Fibroblast of mammary gland (primary cell): ENCODE measurements at regions not wholly inside any gene's neighbourhood (a gene's known extent, or its start where the extent isn't known, plus 50 kb on each side); places are given as distances from the start of the nearest gene placed in this dataset.
"Not testable (repeated sequence)": the region's sequence is repeated elsewhere in the genome, so short reads cannot be mapped to it uniquely, and the experiment has no call there.

Experiments
- DNase-seq: peaks from one replicate; pipeline ENCODE4 v3.0.0-alpha.2; 2010; ENCODE audit warnings: low read depth
- H3K4me3 ChIP-seq: 2 replicates; pipeline ENCODE4 v1.5.1; 2011; ENCODE audit warnings: low read depth, mild to moderate bottlenecking, low read length, moderate library complexity; ENCODE audit not compliant: control insufficient read depth
- TF ChIP-seq, protein P1 (sequence below): conservative IDR thresholded peaks from 2 replicates; pipeline ENCODE4 v1.5.1; 2011; ENCODE audit warnings: low read depth, low read length, inconsistent platforms; ENCODE audit not compliant: control insufficient read depth, insufficient read depth

DNA sequence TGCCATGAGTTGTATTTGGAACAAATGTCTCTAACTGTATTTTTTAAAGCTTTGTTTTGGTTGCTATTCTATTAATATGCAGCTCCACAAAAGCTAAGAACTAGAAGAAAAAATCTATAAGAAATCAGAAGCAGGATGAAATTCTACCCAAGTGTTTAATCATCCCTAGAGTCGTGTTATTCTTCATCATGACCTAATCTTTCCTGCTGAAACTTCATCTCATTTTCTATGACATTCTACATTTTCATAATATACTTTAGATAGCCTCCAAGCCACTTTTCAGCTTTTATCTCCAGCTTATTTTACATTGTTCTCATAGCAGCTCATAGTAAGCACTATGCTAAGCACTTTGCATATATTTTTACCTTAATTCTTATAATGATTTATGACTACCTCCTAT lies 302.8 kb downstream of the FOXO1 start:
- DNase-seq: no peak
- TF ChIP-seq, protein P1, sequence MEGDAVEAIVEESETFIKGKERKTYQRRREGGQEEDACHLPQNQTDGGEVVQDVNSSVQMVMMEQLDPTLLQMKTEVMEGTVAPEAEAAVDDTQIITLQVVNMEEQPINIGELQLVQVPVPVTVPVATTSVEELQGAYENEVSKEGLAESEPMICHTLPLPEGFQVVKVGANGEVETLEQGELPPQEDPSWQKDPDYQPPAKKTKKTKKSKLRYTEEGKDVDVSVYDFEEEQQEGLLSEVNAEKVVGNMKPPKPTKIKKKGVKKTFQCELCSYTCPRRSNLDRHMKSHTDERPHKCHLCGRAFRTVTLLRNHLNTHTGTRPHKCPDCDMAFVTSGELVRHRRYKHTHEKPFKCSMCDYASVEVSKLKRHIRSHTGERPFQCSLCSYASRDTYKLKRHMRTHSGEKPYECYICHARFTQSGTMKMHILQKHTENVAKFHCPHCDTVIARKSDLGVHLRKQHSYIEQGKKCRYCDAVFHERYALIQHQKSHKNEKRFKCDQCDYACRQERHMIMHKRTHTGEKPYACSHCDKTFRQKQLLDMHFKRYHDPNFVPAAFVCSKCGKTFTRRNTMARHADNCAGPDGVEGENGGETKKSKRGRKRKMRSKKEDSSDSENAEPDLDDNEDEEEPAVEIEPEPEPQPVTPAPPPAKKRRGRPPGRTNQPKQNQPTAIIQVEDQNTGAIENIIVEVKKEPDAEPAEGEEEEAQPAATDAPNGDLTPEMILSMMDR: no peak
- H3K4me3 ChIP-seq: no peak overlapping the region

DNA sequence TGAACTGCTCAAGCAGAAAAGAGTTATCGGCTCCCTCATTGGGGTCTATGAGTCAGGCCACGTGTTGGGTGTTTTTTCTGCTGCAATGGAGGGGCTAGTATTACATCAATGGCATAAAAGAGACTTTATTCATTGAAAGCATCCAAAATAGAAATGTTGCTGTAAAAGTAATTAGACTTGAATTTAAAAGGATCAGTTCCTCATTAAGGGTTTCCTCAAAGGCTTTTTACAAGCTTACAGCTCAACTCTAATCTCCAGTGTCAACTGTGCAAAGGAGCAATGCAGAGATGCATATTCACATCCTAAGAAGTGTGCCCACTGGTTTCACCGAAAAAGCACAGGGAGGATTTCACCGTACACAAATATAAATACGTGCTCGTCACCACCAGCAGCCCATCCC lies 300.3 kb downstream of the FOXO1 start:
- H3K4me3 ChIP-seq: no peak overlapping the region
- no peak for DNase-seq
- TF ChIP-seq, protein P1: no peak

DNA sequence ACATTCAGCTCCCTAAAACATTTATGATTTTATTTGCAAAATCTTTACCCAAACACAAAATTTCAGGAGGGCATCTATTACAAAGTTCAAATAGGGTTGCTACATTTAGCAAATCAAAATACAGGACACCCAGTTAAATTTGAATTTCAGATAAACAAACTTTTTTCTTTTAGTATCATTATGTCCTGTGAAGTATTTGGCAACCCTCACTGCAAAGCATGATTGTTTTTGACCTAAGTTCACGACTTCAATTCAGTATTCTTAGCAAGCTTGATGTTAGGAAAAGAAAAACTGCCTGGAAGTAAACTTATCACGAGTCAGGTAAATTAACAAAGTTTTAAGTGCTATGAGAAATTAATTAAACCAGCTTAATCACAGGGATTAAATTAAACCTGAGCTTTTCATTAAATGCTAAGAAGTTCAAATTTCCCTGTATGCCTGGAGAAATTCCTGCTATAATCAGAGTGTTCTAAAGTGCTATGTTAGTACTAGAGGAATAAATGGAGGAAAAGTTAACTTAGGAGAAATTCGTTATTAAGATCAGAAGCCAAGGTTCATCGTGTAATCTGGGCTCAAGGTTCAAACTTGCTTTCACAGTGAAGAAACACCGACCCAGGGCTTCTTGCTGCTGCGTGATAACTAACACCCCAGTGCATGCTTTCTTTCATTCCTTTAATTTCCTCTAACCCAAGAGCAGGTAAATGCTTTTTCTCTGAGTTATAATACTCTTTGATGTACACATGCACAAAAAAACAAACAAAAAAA lies 298.1 kb downstream of the FOXO1 start:
- H3K4me3 ChIP-seq: no peak overlapping the region
- TF ChIP-seq, protein P1: no peak
- DNase-seq: no peak

DNA sequence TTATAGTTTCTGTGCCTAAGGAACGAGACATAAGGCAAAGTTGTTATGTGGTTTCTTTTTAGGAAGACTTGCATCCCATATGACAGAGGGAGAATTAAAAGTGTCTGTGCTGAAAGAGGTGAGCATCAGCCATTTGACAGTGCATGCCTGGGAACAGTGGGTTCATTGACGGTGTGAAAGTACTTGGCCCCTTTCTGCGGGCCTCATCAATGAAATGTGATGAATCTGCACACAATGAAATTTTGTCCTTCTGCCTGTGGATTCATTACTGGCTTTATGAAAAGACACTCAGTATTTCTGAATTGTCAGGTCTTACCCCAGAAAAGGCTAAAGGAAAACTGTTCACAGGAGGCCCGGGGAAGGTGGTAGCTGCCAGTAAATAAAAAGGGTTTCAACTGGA lies 295.8 kb downstream of the FOXO1 start:
- no peak overlapping the region for H3K4me3 ChIP-seq
- TF ChIP-seq, protein P1: no peak

DNA sequence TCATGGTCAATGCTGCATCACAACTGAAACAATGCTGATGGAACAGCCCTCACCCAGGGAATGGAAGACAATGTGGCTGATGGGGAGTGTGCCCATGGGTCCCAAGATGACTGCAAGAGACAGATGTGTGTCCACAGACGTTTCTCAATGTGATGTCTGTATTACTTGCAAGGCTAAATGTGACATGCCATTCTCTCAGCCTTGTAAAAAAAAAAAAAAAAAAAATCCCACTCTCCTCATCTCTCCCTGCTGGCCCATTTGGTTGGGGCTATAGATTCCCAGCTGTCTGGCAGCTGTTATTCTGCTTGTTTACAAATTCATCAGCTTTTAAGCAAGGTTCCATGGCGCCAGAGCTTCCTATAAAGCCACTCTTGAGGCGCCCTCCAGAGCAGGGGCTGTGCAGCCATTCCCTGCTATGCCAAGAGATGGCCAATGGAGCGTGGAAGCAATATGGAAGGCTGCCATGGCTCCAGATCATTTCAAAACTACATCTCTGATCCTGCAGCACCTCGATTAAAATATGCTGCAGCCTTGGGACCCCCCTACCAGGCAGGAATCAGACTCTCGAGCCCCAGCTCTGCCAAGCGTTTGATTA lies 294.8 kb downstream of the FOXO1 start:
- DNase-seq: no peak
- H3K4me3 ChIP-seq: no peak overlapping the region
- TF ChIP-seq, protein P1: no peak

More for the DNA sequence above, 295.8 kb downstream of the FOXO1 start:
- DNase-seq: no peak

DNA sequence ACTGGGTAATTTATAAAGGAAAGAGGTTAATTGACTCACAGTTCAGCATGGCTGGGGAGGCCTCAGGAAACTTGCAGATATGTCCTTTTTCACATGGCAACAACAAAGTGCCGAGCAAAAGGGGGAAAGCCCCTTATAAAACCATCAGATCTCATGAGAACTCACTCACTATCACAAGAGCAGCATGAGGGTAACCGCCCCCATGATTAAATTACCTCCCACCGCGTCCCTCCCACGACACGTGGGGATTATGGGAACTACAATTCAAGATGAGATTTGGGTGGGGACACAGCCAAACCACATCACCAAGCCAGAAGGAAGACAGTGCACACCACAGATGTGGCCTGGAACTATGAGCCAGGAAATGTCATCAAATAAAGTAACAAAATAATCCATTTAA lies 292.8 kb downstream of the FOXO1 start:
- DNase-seq, H3K4me3 ChIP-seq: not testable (repeated sequence)

DNA sequence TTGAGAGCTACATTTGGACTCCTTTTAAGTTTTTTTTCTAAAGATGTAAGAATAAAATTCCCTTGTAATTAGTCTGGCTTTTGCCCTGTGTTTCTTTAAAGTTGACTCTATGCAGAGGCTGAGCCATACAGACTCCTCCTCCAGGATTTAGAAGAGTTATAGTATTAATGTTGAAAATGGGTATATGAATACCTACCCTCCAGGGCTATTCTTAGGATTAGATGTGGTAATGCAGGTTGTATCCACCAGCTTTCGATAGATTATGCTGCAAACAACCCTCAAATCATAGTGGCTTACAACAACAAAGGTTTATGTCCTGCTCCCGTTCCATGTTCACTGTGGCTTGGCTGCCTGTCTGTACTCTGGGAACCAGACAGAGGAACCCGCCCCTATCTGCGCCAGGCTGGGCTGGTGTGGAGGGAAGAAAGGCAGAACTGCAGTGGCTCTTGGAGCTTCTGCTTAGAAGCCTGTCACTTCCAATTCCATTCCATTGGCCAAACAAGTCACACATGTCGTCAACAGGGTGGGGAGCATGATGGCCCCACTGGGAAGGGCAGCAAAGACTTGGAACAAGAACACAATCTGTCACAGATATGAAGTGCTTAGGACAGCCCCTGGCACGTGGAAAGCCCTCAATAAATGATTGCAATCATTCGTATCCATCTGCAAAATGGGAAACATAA lies 290.8 kb downstream of the FOXO1 start:
- H3K4me3 ChIP-seq: no peak overlapping the region
- DNase-seq: no peak
- TF ChIP-seq, protein P1: no peak
